HG03460 (cell line): ENCODE measurements at regions not wholly inside any gene's neighbourhood (a gene's known extent, or its start where the extent isn't known, plus 50 kb on each side); places are given as distances from the start of the nearest gene placed in this dataset.

Experiments used
- ATAC-seq: cut with Tn5 transposase; IDR thresholded peaks from one replicate; pipeline ENCODE4 v1.9.1; 2021; ENCODE audit not compliant: unreplicated experiment

DNA sequence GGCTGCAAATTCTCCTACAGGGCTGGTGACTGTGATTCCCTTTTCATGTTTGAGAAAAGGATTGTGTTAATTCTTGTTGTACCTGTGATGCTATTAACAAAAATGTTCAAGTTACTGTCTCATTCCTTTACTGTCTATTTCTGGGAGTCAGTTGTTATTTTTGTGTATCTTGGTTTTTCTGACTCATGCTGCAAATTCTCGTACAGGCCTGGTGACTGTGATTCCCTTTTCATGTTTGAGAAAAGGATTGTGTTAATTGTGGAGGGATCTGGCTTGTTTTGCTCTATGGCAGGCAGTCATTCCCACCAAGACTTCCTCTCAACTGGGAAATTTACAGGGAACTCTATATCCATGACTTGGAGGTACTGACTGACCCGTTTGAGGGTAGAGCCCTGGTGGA is 693.4 kb upstream of the INTU start:
- no peak for ATAC-seq

- no peak for ATAC-seq
These were observed 685.2 kb upstream of the INTU start for GRCh38 chr4:126947536-126947935.

GRCh38 chr4:126954537-126955291 is 678.0 kb upstream of the INTU start:
- ATAC-seq = no peak

DNA sequence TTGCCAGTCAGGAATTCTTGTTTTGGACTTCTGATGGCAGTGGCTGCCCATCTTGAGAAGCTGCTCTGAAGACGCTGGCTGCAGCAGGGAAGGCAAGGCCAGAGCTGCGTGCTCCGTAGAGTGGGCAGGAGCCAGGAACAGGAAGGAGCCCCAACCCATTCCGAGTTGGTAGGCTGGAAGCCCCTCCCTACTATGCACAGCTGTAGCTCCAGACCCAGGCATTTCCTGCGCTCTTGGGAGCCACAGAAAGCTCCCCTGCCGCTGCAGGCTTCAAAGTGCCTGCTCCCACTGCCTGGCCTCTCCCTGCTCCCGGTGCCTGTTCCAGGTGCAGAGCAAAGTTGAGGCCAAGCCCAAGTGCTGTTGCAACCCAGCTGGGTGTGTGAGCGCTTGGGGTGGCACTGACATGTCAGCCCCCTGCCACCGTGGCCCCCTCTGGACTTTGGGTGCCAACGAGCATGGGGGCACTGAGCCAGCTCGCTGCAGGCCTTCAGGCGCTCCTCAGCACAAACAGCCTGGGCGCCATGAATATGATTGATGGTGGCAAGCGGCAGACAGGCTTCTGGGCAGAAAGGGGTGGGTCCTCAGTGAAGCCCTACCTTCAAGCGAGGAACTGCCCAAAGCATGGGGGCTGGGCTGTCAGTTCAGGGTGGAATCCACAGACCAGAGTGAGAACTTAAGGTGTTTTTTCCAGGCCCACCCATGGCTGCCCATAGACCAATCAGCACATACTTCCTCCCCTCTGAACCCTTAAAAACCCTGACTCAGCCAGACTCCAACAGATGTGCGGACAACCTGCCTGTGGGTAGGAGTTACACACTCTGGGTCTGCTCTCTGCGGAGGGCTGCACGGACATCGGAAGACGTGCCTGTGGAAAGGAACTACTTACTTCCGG is 677.2 kb upstream of the INTU start:
- no peak for ATAC-seq

- no peak for ATAC-seq
These were observed 676.4 kb upstream of the INTU start for GRCh38 chr4:126956184-126956897.

- ATAC-seq = no peak
These were observed 675.2 kb upstream of the INTU start for GRCh38 chr4:126957556-126957955.

DNA sequence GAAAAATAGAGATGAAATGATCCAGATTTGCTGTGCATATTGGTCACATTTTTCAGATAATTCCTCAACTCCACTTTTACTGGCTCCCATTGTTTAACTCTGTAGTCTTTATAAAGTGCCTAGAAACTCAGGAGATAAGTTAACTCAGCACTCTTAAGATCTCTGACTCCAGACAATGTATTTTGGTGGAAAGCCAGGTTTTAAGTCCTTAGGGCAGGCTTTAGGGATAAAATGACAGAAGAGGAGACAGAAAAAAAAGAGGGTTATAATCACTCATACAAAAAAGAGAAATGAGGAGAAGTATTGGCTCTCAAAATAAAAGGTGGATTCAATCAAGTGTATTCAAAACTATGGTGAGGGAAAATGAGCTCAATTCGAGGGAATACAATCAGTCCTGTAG is 674.8 kb upstream of the INTU start:
- ATAC-seq = no peak

GRCh38 chr4:126958482-126958881 is 674.3 kb upstream of the INTU start:
- ATAC-seq = no peak

- ATAC-seq = no peak
These were observed 673.6 kb upstream of the INTU start for GRCh38 chr4:126959056-126959745.

DNA sequence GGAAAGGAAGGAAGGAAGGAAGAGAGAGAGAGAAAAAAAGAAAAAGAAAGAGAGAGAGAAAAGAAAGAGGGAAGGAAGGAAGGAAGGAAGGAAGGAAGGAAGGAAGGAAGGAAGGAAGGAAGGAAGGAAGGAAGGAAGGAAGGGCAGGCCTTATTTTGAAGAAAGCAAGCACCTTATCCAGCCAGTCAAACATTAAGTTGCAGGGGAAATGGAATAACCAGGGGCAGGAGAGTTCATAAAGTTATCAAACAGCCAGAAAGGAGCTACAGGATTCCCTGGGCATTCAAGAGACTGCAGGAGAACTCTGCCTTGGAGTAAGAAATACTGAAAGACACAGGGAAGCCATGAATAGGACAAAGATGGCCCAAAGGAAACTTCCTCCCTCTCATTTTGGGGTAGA is 672.0 kb upstream of the INTU start:
- no peak for ATAC-seq

DNA sequence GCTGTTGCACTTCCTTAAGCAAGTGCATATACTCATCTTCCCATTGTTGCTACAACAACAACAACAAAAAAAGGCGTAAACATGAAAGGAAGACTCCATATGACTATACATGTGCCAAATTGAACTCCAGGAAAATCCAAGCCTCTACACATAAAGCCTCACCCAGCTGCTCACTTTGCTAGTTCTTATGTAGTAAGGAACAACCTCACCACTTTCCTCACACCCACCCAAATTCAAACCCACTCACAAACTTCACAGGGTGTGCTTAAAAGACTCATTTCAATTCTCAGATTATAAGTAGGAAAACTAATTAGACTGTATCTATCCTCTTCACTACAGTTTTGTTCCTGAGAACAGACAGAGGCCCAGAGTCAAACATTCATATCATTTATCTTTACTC is 671.1 kb upstream of the INTU start:
- no peak for ATAC-seq

DNA sequence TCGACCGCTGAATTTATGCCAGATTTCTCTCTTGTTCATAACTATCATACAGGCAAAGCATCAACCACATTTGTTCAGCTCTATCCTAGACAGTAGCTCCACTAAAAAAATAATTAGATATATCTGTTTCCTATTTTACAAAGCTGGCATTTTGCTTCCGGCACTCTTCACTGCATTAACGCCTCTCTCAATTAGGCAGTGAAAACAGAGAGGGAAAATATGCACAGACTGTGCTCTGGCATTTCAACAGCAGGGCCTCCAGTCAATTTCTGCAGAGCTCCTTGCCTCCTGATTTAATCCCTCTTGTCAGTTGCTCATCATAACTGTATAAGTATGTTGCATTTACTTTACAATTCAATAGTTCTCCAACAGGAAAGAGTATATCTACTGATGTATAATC is 666.9 kb upstream of the INTU start:
- ATAC-seq = no peak

DNA sequence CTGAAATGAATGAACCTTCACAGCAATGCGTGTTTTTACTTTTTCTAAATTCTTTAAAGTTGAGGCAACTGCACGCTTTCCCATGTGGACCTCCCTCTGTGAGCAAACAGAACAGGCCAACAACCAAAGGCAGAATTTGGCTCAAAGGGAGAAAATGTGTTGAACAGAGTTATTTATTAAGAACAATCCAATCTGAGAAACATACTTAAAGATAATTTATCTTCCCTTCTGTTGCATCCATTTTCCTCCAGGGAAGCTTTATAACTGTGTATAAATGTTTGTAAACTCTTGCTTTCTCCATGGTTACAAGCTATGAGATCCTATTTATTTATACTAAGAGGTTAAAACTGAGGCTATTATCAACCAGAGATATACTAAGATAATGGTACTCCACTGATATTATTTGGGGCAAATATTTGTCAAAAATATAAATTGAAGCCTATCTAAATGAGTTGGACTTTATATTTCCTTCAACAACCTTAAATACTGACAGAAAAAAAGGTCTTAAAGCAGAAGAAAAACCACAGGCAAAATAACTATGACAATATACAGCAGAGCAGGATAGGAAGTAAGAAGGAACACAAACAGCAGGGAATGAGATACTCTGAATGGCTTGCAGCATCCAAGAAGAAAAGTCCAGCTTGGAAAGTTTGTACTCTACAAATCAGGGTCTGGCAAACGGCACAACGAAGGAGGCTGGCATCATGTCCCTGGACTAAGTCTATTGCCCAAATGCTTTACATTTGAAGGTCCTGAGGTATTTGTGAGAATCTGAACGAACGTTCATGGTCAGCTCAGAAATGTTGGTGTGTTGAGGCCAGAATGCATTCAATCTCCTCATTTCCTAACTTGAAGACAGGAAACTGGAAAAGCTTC is 663.2 kb upstream of the INTU start:
- ATAC-seq = no peak

- ATAC-seq = no peak
These were observed 659.6 kb upstream of the INTU start for GRCh38 chr4:126973201-126973600.

DNA sequence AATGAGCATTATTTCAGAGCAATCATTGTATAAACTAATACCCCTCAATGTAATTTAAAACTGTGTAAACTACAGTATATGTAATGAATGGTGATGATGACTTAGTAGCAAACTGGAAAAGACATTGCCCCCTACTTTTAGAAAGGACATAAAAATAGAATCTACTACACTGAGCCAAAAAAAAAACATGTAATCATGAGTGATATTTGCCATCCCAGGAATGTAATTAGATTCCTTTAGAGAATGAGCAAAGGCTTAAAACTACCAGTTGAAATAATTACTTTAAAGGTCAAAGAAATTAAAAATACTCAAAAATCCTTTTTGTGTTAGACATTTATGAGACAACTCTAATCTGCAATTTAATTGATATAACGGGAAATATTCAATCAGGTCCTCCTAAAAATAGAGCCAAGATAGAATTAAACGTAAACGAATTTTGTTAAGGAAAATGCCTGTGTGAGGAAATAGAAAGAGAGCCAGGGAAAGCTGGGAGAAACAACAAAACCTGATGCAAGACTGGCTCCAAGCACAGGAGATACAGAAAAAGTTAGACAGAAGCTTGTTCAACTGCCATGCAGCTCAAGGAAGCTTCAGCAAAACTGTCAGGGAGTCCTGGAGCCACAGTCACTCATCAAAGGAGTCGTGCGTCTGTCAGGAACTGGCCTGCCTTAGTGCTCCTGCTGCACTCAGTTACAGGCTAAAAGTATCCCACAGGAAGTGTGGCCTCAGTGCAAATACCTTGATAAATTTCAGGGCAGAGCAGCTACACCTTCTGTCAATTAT is 655.7 kb upstream of the INTU start:
- ATAC-seq = no peak

DNA sequence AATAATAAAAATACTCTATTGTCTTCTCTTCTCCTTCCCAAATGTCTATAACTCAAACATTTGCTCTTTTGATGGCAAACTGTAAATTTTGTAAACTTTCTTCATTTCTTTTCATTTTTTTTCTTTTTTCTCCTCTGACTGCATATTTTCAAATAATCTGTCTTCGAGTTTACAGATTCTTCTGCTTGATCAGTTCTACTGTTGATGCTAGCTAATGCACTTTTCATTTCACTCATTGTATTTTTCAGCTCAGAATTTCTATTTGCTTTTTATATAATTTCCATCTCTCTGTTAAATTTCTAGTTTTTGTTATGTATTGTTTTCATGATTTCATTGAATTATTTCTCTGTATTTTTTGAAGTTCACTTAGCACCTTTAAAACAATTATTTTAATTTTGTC is 646.8 kb upstream of the INTU start:
- ATAC-seq = no peak

DNA sequence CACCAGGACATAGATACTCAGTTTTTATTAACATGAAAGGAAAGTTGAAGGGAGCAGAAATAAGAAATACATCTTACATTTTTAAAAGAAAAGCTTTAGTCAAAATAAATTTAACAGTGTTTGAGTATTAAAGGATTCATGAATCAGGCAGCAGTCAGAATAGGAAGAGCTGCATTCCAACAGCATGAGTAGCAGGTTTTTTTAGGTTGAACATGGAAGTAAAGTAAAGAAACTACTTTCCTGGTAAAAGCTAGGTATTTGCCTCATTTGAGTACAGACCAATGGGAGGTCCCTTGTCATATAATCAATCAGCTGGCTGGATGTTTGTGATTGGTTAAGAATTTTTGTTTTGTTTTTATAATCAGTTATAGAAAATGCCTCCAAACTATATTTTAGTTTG is 645.9 kb upstream of the INTU start:
- ATAC-seq = no peak

DNA sequence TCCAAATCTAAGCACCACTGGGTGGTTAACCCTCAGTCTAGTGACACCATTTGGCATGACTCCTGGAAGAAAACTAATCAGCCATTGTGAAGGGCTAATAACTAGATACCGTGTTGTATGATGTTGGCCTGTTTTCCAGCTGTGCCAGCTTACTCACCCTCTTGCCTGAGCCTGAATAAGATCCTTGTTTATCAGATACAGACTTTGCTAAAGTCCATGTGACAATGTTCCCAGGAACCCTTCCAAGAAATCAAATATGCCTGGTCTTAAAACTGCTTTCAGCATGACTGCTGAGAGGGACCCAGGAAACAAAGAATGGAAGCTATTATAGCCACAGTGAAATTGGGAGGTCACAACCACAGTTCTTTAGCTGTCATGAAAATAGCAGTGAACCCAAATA is 640.8 kb upstream of the INTU start:
- ATAC-seq = no peak

DNA sequence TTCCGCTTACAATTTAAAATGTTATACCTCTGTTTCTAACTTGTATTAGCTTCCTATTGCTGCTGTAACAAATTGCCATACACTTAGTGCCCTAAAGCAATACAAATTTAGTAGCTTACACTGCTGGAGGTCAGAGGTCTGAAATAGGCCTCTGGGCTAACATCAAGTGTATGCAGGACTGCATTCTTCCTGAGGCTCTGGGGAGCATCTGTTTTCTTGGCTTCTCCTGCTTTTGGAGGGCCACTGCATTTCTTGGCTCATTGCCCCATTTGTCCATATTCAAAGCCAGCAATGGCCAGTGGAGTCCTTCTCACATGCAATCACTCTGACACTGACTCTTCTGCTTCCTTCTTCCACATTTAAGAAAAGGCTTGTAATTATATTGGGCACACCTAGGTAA is 639.8 kb upstream of the INTU start:
- ATAC-seq = no peak
